ENCODE measurements at regions not wholly inside any gene's neighbourhood (a gene's known extent, or its start where the extent isn't known, plus 50 kb on each side); places are given as distances from the start of the nearest gene placed in this dataset.

- WGBS, 2 experiments (ENCODE audit: extremely low coverage in 2 of 2, insufficient read length in 1 of 2), result 54% methylated on average over 2 of the region's 2 CpGs; no CpG with 5 or more reads in 1 of the 2 experiments
- H4K8ac ChIP-seq (ENCODE audit: low read depth in 2 of 2, low read length in 2 of 2), result no peak overlapping the region
- no peak overlapping the region for H4K5ac ChIP-seq (ENCODE audit: low read depth, low read length)
- no peak overlapping the region for H2AFZ ChIP-seq (replicated peaks; ENCODE audit: low read length, poor library complexity)
- dilution Hi-C loops (cut with HindIII; ENCODE audit: low sequenced_read_pairs, unreplicated experiment), result no loop called here
- no peaks in the 10 kb centered on the region for H3K79me1 ChIP-seq (ENCODE audit: low read depth in 1 of 2, low read length in 2 of 2)
- DNase-seq (no peak), ATAC-seq (ENCODE audit: low read depth) (no peak)
- ChIA-PET POLR2A (ENCODE audit: unreplicated experiment) (no interaction called here), CTCF (no interaction called here)
- no TSS peak for BruUV-seq (replicated peaks)
- no peak overlapping the region for H3K9ac ChIP-seq (ENCODE audit: low read depth, low read length)
- no peak overlapping the region for H2BK15ac ChIP-seq (ENCODE audit: low read depth, low read length)
- no peak overlapping the region for H3K56ac ChIP-seq (ENCODE audit: extremely low read depth, insufficient read depth, low read length)
- H4K91ac ChIP-seq (ENCODE audit: insufficient read depth, low read depth, low read length), result no peak overlapping the region
- H2AK5ac ChIP-seq (ENCODE audit: low read depth, low read length), result no peak overlapping the region
- no peak overlapping the region for H2BK5ac ChIP-seq (ENCODE audit: low read depth, low read length, poor library complexity, severe bottlenecking)
- no peaks in the 10 kb centered on the region for H4K20me1 ChIP-seq (ENCODE audit: insufficient read depth, low read length)
- no peak overlapping the region for H3K4ac ChIP-seq (ENCODE audit: low read depth, low read length)
- H3K14ac ChIP-seq (replicated peaks; ENCODE audit: low read depth, low read length), result no peak overlapping the region
- H2BK20ac ChIP-seq (ENCODE audit: low read depth, low read length), result no peak overlapping the region
- in situ Hi-C loops (cut with MboI; ENCODE audit: low sequenced_read_pairs), result no loop called here
- no peak overlapping the region for H2AK9ac ChIP-seq (replicated peaks; ENCODE audit: low read depth, low read length, poor library complexity)
- no peaks in the 10 kb centered on the region for H3K9me3 ChIP-seq (ENCODE audit: control insufficient read depth, insufficient read depth, low read length)
- no peak overlapping the region for H3K27ac ChIP-seq (ENCODE audit: insufficient read depth, low read length)
- H3K4me2 ChIP-seq (ENCODE audit: low read depth, low read length), result no peak overlapping the region
- H3K4me3 ChIP-seq (ENCODE audit: insufficient read depth, low read depth, low read length), result no peak overlapping the region
- no peak overlapping the region for H2BK120ac ChIP-seq (ENCODE audit: low read depth, low read length)
- no peaks in the 10 kb centered on the region for H3K36me3 ChIP-seq (ENCODE audit: control insufficient read depth, insufficient read depth, low read length)
- no peaks in the 10 kb centered on the region for H3K4me1 ChIP-seq (ENCODE audit: control insufficient read depth, insufficient read depth, low read length)
- H3K27me3 ChIP-seq (ENCODE audit: control insufficient read depth, insufficient read depth, low read length), result peaks cover 3% of the 10 kb centered on the region; the same call in 1 of the 2 replicates
- H3K9me1 ChIP-seq (ENCODE audit: insufficient read depth, low read length), result no peaks in the 10 kb centered on the region
- TF ChIP-seq SMC3 (IDR thresholded peaks at IDR 0.05; ENCODE audit: low read depth, low read length), result no peak
- TF ChIP-seq ELK1 (IDR thresholded peaks at IDR 0.05; ENCODE audit: borderline replicate concordance, low read depth, low read length), result no peak
- no peak for TF ChIP-seq RCOR1 (IDR thresholded peaks at IDR 0.05; ENCODE audit: insufficient replicate concordance, low read length)
- no peak for TF ChIP-seq CTCF (conservative IDR thresholded peaks at IDR 0.05; ENCODE audit: low read depth, low read length)
- no peak for TF ChIP-seq USF2 (IDR thresholded peaks at IDR 0.05; ENCODE audit: low read depth, low read length)
- no peak for TF ChIP-seq FOS (IDR thresholded peaks at IDR 0.05; ENCODE audit: low read depth, low read length)
- TF ChIP-seq CHD1 (IDR thresholded peaks at IDR 0.05; ENCODE audit: low read depth, low read length), result no peak
- no peak for TF ChIP-seq RAD21 (IDR thresholded peaks at IDR 0.05; ENCODE audit: low read length)
- no peak for TF ChIP-seq MAZ (IDR thresholded peaks at IDR 0.05; ENCODE audit: borderline replicate concordance, low read depth, low read length)
- no peak for TF ChIP-seq CEBPB (IDR thresholded peaks at IDR 0.05; ENCODE audit: low read depth, low read length)
- TF ChIP-seq POLR2A (IDR thresholded peaks at IDR 0.05; ENCODE audit: low read depth, low read length), result no peak
- no peak overlapping the region for H3K18ac ChIP-seq (ENCODE audit: low read depth, low read length)
- intact Hi-C loops (cut with micrococcal nuclease), result no loop called here
- no peak overlapping the region for H3K23ac ChIP-seq (ENCODE audit: low read depth, low read length)
These were observed 155.0 kb upstream of the TSHZ3 start for GRCh38 chr19:31504221-31504620.

Measured in IMR-90 (cell line).